HG03060 (cell line): ENCODE measurements at regions not wholly inside any gene's neighbourhood (a gene's known extent, or its start where the extent isn't known, plus 50 kb on each side); places are given as distances from the start of the nearest gene placed in this dataset.
"Not testable (repeated sequence)": the region's sequence is repeated elsewhere in the genome, so short reads cannot be mapped to it uniquely, and the experiment has no call there.

ENCODE experiments used
- ATAC-seq: cut with Tn5 transposase; IDR thresholded peaks from one replicate; pipeline ENCODE4 v1.9.1; 2021; ENCODE audit warnings: low read depth, moderate number of reproducible peaks; ENCODE audit not compliant: unreplicated experiment

- no peak for ATAC-seq
Measured at GRCh38 chr13:55990631-55991030, 1150.1 kb upstream of the PRR20A start.

GRCh38 chr13:55991666-55992065, 1149.1 kb upstream of the PRR20A start:
- no peak for ATAC-seq

- ATAC-seq, result no peak
Measured at GRCh38 chr13:55992145-55992544, 1148.6 kb upstream of the PRR20A start.

- no peak for ATAC-seq
Measured at GRCh38 chr13:55999709-56000108, 1141.0 kb upstream of the PRR20A start.

- ATAC-seq, result no peak
Measured at GRCh38 chr13:56009418-56009817, 1131.3 kb upstream of the PRR20A start.

- ATAC-seq, result no peak
Measured at GRCh38 chr13:56012644-56013043, 1128.1 kb upstream of the PRR20A start.

GRCh38 chr13:56015919-56016318, 1124.8 kb upstream of the PRR20A start:
- ATAC-seq, result no peak

- ATAC-seq, result no peak
Measured at GRCh38 chr13:56019606-56020005, 1121.1 kb upstream of the PRR20A start.

GRCh38 chr13:56020425-56020824, 1120.3 kb upstream of the PRR20A start:
- ATAC-seq, result no peak

GRCh38 chr13:56039992-56040391, 1100.7 kb upstream of the PRR20A start:
- ATAC-seq, result no peak

GRCh38 chr13:56066321-56066720, 1074.4 kb upstream of the PRR20A start:
- no peak for ATAC-seq

GRCh38 chr13:56102641-56103040, 1038.1 kb upstream of the PRR20A start:
- no peak for ATAC-seq

GRCh38 chr13:56110751-56111150, 1030.0 kb upstream of the PRR20A start:
- ATAC-seq, result no peak

GRCh38 chr13:56134524-56134923, 1006.2 kb upstream of the PRR20A start:
- no peak for ATAC-seq

GRCh38 chr13:56166864-56167263, 973.9 kb upstream of the PRR20A start:
- ATAC-seq, result no peak

- ATAC-seq, result no peak
Measured at GRCh38 chr13:56168581-56168980, 972.1 kb upstream of the PRR20A start.

- no peak for ATAC-seq
Measured at GRCh38 chr13:56173346-56173745, 967.4 kb upstream of the PRR20A start.

- ATAC-seq, result no peak
Measured at GRCh38 chr13:56182598-56182997, 958.1 kb upstream of the PRR20A start.

- ATAC-seq, result no peak
Measured at GRCh38 chr13:56187331-56187730, 953.4 kb upstream of the PRR20A start.

- ATAC-seq, result not testable (repeated sequence)
Measured at GRCh38 chr13:56188582-56188981, 952.1 kb upstream of the PRR20A start.

- no peak for ATAC-seq
Measured at GRCh38 chr13:56189439-56189838, 951.3 kb upstream of the PRR20A start.

GRCh38 chr13:56189978-56190377, 950.7 kb upstream of the PRR20A start:
- no peak for ATAC-seq

- ATAC-seq, result no peak
Measured at GRCh38 chr13:56198350-56198749, 942.4 kb upstream of the PRR20A start.
